ENCODE measurements at regions not wholly inside any gene's neighbourhood (a gene's known extent, or its start where the extent isn't known, plus 50 kb on each side); places are given as distances from the start of the nearest gene placed in this dataset.

- DNase-seq (ENCODE audit: low spot score) (no peak), ATAC-seq (no peak)
- intact Hi-C loops (cut with DNase I), result no loop called here
Measured at GRCh38 chr6:145475794-145476396, 259.4 kb downstream of the EPM2A start.

- intact Hi-C loops (cut with DNase I), result no loop called here
- ATAC-seq, result no peak
- DNase-seq (ENCODE audit: low spot score), result no peak
Measured at GRCh38 chr6:145480024-145480423, 255.3 kb downstream of the EPM2A start.

GRCh38 chr6:145483191-145483996 lies 251.9 kb downstream of the EPM2A start:
- intact Hi-C loops (cut with DNase I), result no loop called here
- ATAC-seq (no peak), DNase-seq (ENCODE audit: low spot score) (no peak)

GRCh38 chr6:145485288-145485687 lies 250.0 kb downstream of the EPM2A start:
- ATAC-seq (no peak), DNase-seq (ENCODE audit: low spot score) (no peak)
- intact Hi-C loops (cut with DNase I), result no loop called here

GRCh38 chr6:145486306-145486705 lies 249.0 kb downstream of the EPM2A start:
- intact Hi-C loops (cut with DNase I), result no loop called here
- ATAC-seq, result no peak
- DNase-seq (ENCODE audit: low spot score), result no peak

GRCh38 chr6:145489583-145489982 lies 245.7 kb downstream of the EPM2A start:
- intact Hi-C loops (cut with DNase I), result no loop called here
- ATAC-seq (no peak), DNase-seq (ENCODE audit: low spot score) (no peak)

- intact Hi-C loops (cut with DNase I), result no loop called here
- ATAC-seq, result no peak
- no peak for DNase-seq (ENCODE audit: low spot score)
Measured at GRCh38 chr6:145490068-145490467, 245.3 kb downstream of the EPM2A start.

- DNase-seq (ENCODE audit: low spot score), result no peak
- intact Hi-C loops (cut with DNase I), result no loop called here
- no peak for ATAC-seq
Measured at GRCh38 chr6:145491126-145491525, 244.2 kb downstream of the EPM2A start.

GRCh38 chr6:145497006-145497405 lies 238.3 kb downstream of the EPM2A start:
- no peak for DNase-seq (ENCODE audit: low spot score)
- intact Hi-C loops (cut with DNase I), result no loop called here

GRCh38 chr6:145498425-145498824 lies 236.9 kb downstream of the EPM2A start:
- no peak for DNase-seq (ENCODE audit: low spot score)
- intact Hi-C loops (cut with DNase I), result no loop called here
- ATAC-seq, result no peak

More at GRCh38 chr6:145497006-145497405, 238.3 kb downstream of the EPM2A start:
- no peak for ATAC-seq

- ATAC-seq (no peak), DNase-seq (ENCODE audit: low spot score) (no peak)
- intact Hi-C loops (cut with DNase I), result no loop called here
Measured at GRCh38 chr6:145502416-145502815, 232.9 kb downstream of the EPM2A start.

- no peak for DNase-seq (ENCODE audit: low spot score)
- intact Hi-C loops (cut with DNase I), result no loop called here
- no peak for ATAC-seq
Measured at GRCh38 chr6:145506136-145506535, 229.2 kb downstream of the EPM2A start.

GRCh38 chr6:145506565-145506964 lies 228.8 kb downstream of the EPM2A start:
- DNase-seq (ENCODE audit: low spot score) (no peak), ATAC-seq (no peak)
- intact Hi-C loops (cut with DNase I), result no loop called here

- no peak for DNase-seq (ENCODE audit: low spot score)
- no peak for ATAC-seq
- intact Hi-C loops (cut with DNase I), result no loop called here
Measured at GRCh38 chr6:145507239-145507638, 228.1 kb downstream of the EPM2A start.

- ATAC-seq (no peak), DNase-seq (ENCODE audit: low spot score) (no peak)
- intact Hi-C loops (cut with DNase I), result no loop called here
Measured at GRCh38 chr6:145508107-145508506, 227.2 kb downstream of the EPM2A start.

- intact Hi-C loops (cut with DNase I), result no loop called here
- no peak for DNase-seq (ENCODE audit: low spot score)
- ATAC-seq, result no peak
Measured at GRCh38 chr6:145517492-145517891, 217.8 kb downstream of the EPM2A start.

- intact Hi-C loops (cut with DNase I), result no loop called here
- ATAC-seq (no peak), DNase-seq (ENCODE audit: low spot score) (no peak)
Measured at GRCh38 chr6:145525038-145525437, 210.3 kb downstream of the EPM2A start.

- no peak for ATAC-seq
- no peak for DNase-seq (ENCODE audit: low spot score)
- intact Hi-C loops (cut with DNase I), result no loop called here
Measured at GRCh38 chr6:145529582-145529981, 205.7 kb downstream of the EPM2A start.

- no peak for DNase-seq (ENCODE audit: low spot score)
- intact Hi-C loops (cut with DNase I), result no loop called here
- ATAC-seq, result no peak
Measured at GRCh38 chr6:145530454-145530853, 204.9 kb downstream of the EPM2A start.

GRCh38 chr6:145531032-145531431 lies 204.3 kb downstream of the EPM2A start:
- intact Hi-C loops (cut with DNase I), result no loop called here
- DNase-seq (ENCODE audit: low spot score), result no peak
- no peak for ATAC-seq

GRCh38 chr6:145531822-145532221 lies 203.5 kb downstream of the EPM2A start:
- intact Hi-C loops (cut with DNase I), result no loop called here
- ATAC-seq (no peak), DNase-seq (ENCODE audit: low spot score) (no peak)

All from sciatic nerve (tissue), 2 donors.